IPS-18a (cell line): ENCODE measurements at regions not wholly inside any gene's neighbourhood (a gene's known extent, or its start where the extent isn't known, plus 50 kb on each side); places are given as distances from the start of the nearest gene placed in this dataset.
"Not testable (repeated sequence)": the region's sequence is repeated elsewhere in the genome, so short reads cannot be mapped to it uniquely, and the experiment has no call there.

ENCODE experiments used
- H3K27ac ChIP-seq: one replicate; pipeline ENCODE4 v1.5.1; 2013; ENCODE audit warnings: low read length
- H3K27me3 ChIP-seq: one replicate; pipeline ENCODE4 v1.6.1; 2013; ENCODE audit warnings: mild to moderate bottlenecking, low read length; ENCODE audit not compliant: control insufficient read depth, insufficient read depth
- H3K36me3 ChIP-seq: one replicate; pipeline ENCODE4 v1.6.1; 2013; ENCODE audit warnings: low read depth, low read length; ENCODE audit not compliant: control insufficient read depth
- H3K4me1 ChIP-seq: one replicate; pipeline ENCODE4 v1.6.1; 2013; ENCODE audit warnings: low read depth, low read length; ENCODE audit not compliant: control insufficient read depth
- H3K4me3 ChIP-seq: one replicate; pipeline ENCODE4 v1.5.1; 2013; ENCODE audit warnings: low read length
- H3K9ac ChIP-seq: one replicate; pipeline ENCODE4 v1.6.1; 2013; ENCODE audit warnings: mild to moderate bottlenecking, low read length, moderate library complexity
- H3K9me3 ChIP-seq: one replicate; pipeline ENCODE4 v1.6.1; 2013; ENCODE audit warnings: low read depth, low read length; ENCODE audit not compliant: control insufficient read depth

- H3K4me3 ChIP-seq: no peak overlapping the region
- no peaks in the 10 kb centered on the region for H3K27me3 ChIP-seq
- no peaks in the 10 kb centered on the region for H3K36me3 ChIP-seq
- H3K27ac ChIP-seq: no peak overlapping the region
- H3K4me1 ChIP-seq: no peaks in the 10 kb centered on the region
- H3K9me3 ChIP-seq: peaks cover 4% of the 10 kb centered on the region
- H3K9ac ChIP-seq: no peak overlapping the region
These were observed 412.0 kb downstream of the SLITRK1 start for GRCh38 chr13:83470133-83470797.

DNA sequence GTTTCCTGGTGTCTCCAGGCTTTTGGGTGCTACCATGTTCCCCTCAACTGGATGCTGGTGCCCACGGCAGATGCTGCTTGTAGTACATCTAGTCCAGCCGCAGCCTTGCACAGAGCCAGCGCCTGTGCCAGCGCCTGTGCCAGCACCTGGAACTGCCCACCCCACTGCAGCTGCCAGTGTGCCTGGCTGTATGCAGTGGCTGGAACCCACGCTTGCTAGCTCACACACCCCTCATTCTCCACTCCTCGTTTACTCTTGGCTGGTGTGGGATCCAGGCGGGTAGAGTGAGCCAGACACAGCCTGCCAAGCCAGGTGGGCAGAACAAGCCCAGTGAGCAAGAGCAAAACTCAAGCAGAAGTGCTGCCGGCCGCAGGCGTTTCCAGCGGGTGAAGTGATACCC is 428.6 kb downstream of the SLITRK1 start:
- Histone ChIP-seq H3K4me1 (peaks cover 13% of the 10 kb centered on the region), H3K27me3 (no peaks in the 10 kb centered on the region), H3K4me3 (no peak overlapping the region), H3K27ac (no peak overlapping the region), H3K9ac (no peak overlapping the region), H3K9me3 (peaks cover 2% of the 10 kb centered on the region), H3K36me3 (no peaks in the 10 kb centered on the region)

DNA sequence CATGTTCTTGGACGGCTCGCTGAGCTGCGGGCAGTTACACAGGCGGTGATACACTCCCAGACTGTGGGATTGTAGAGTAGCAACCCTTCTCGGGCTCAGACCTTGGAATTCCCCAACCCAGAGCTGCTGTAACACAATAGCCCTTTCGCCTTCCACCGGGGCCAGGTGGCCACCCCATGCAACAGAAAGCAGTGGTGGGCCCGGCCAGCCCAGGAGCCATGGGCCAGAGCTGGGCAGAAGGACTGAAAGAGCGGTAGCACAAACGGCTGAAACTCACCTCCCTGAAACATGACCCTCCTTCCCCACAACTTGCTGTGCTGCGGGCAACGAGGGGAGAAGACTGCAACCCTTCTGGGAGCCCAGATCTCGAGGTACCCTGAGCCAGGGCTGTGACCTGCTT is 429.0 kb downstream of the SLITRK1 start:
- Histone ChIP-seq H3K27me3 (no peaks in the 10 kb centered on the region), H3K36me3 (no peaks in the 10 kb centered on the region), H3K27ac (no peak overlapping the region)

GRCh38 chr13:83452292-83452950 is 429.9 kb downstream of the SLITRK1 start:
- H3K9ac ChIP-seq: no peak overlapping the region
- no peaks in the 10 kb centered on the region for H3K27me3 ChIP-seq
- no peak overlapping the region for H3K4me3 ChIP-seq
- peaks cover 13% of the 10 kb centered on the region for H3K4me1 ChIP-seq
- H3K36me3 ChIP-seq: no peaks in the 10 kb centered on the region
- no peak overlapping the region for H3K27ac ChIP-seq
- H3K9me3 ChIP-seq: peaks cover 2% of the 10 kb centered on the region

More for the DNA sequence above, 429.0 kb downstream of the SLITRK1 start:
- peaks cover 2% of the 10 kb centered on the region for H3K9me3 ChIP-seq
- H3K4me1 ChIP-seq: peaks cover 13% of the 10 kb centered on the region
- H3K9ac ChIP-seq: no peak overlapping the region
- H3K4me3 ChIP-seq: no peak overlapping the region

- H3K36me3 ChIP-seq: no peaks in the 10 kb centered on the region
- H3K27me3 ChIP-seq: no peaks in the 10 kb centered on the region
- peaks cover 13% of the 10 kb centered on the region for H3K4me1 ChIP-seq
- no peaks in the 10 kb centered on the region for H3K9me3 ChIP-seq
- H3K27ac ChIP-seq: no peak overlapping the region
- no peak overlapping the region for H3K4me3 ChIP-seq
- H3K9ac ChIP-seq: no peak overlapping the region
These were observed 431.7 kb downstream of the SLITRK1 start for GRCh38 chr13:83450591-83450990.

DNA sequence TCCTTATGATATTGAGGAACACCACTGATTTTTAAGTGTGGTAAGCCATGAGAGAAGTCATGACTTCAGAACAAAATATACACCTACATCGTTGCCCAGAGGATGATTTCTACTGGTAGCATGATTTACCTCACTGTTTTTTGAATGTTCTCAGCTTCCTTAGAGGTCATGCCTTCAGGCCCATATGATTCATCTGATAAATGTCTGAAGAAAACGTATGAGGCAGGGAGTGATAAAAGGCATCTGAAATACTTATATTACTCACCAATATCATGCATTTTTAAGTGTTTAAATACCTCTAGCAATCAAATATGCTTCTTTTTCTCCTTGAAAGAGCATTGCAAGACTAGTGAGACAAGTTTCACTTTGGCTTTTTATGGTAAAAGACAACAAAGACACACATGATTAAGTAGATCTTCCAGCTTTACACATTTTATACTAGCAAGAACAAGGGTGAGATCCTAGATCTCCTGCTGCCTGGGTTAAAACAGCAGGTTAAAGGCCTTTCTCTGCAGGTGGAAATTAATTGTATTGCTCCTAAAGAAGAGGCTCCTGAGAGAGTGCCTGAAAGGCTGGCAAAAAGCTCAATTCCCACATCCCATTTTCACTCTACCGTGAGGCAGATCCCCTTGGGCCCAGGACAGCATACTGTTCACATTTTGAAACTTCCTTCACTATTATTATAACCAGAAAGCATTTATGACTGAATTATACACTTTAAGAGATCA is 432.4 kb downstream of the SLITRK1 start:
- H3K27ac ChIP-seq: no peak overlapping the region
- H3K9me3 ChIP-seq: no peaks in the 10 kb centered on the region
- no peaks in the 10 kb centered on the region for H3K36me3 ChIP-seq
- peaks cover 13% of the 10 kb centered on the region for H3K4me1 ChIP-seq
- H3K9ac ChIP-seq: no peak overlapping the region
- no peaks in the 10 kb centered on the region for H3K27me3 ChIP-seq
- H3K4me3 ChIP-seq: no peak overlapping the region

DNA sequence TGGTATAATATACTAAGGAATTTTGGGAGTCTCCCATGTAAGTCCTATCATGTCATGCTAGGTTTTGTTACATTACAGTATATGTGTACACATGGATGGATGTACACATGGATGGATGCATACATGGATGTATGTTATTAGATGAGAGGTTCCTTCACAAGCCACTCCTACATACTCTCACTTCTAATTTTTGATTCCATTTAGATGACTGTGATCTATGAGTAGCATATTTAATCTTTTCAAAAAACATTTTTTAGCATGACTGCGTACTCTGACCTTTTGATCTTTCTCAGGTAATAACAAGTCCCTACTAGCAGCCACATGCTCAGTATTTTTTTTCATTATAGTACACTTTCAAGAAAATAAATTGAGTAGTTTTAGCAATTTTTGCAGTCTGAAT is 441.8 kb downstream of the SLITRK1 start:
- Histone ChIP-seq H3K9me3 (no peaks in the 10 kb centered on the region), H3K36me3 (no peaks in the 10 kb centered on the region), H3K27me3 (no peaks in the 10 kb centered on the region), H3K9ac (no peak overlapping the region), H3K4me3 (no peak overlapping the region), H3K27ac (no peak overlapping the region), H3K4me1 (no peaks in the 10 kb centered on the region)

DNA sequence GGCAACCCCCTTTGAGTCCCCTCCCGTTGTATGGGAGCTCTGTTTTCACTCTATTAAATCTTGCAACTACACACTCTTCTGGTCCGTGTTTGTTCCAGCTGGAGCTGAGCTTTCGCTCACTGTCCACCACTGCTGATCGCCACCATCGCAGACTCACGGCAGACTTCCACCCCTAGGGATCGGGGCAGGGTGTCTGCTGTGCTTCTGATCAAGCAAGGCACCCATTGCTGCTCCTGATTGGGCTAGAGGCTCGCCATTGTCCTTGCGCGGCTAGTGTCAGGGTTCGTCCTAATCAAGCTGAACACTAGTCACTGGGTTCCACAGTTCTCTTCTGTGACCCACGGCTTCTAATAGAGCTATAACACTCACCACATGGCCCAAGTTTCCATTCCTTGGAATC is 442.8 kb downstream of the SLITRK1 start:
- not testable (repeated sequence) for H3K4me3 ChIP-seq, H3K27me3 ChIP-seq, H3K9ac ChIP-seq, H3K36me3 ChIP-seq, H3K4me1 ChIP-seq, H3K9me3 ChIP-seq, H3K27ac ChIP-seq

- no peak overlapping the region for H3K27ac ChIP-seq
- no peaks in the 10 kb centered on the region for H3K27me3 ChIP-seq
- no peak overlapping the region for H3K4me3 ChIP-seq
- no peak overlapping the region for H3K9ac ChIP-seq
- no peaks in the 10 kb centered on the region for H3K4me1 ChIP-seq
- H3K36me3 ChIP-seq: no peaks in the 10 kb centered on the region
- no peaks in the 10 kb centered on the region for H3K9me3 ChIP-seq
These were observed 458.4 kb downstream of the SLITRK1 start for GRCh38 chr13:83423861-83424260.

GRCh38 chr13:83423381-83423780 is 458.9 kb downstream of the SLITRK1 start:
- Histone ChIP-seq H3K36me3 (no peaks in the 10 kb centered on the region), H3K27ac (no peak overlapping the region), H3K4me3 (no peak overlapping the region), H3K4me1 (no peaks in the 10 kb centered on the region), H3K27me3 (no peaks in the 10 kb centered on the region), H3K9ac (no peak overlapping the region), H3K9me3 (no peaks in the 10 kb centered on the region)

- no peaks in the 10 kb centered on the region for H3K36me3 ChIP-seq
- H3K27me3 ChIP-seq: no peaks in the 10 kb centered on the region
- no peak overlapping the region for H3K9ac ChIP-seq
- no peak overlapping the region for H3K4me3 ChIP-seq
- H3K27ac ChIP-seq: no peak overlapping the region
- no peaks in the 10 kb centered on the region for H3K4me1 ChIP-seq
- no peaks in the 10 kb centered on the region for H3K9me3 ChIP-seq
These were observed 467.9 kb downstream of the SLITRK1 start for GRCh38 chr13:83414393-83414792.
